H1 (cell line): ENCODE measurements at regions not wholly inside any gene's neighbourhood (a gene's known extent, or its start where the extent isn't known, plus 50 kb on each side); places are given as distances from the start of the nearest gene placed in this dataset.

Experiments
- CTCF ChIA-PET: fragments of 300-600 bp; sonication (Branson Sonifier 250); formaldehyde crosslinking; loops from one replicate; lab custom pipeline; 2021; ENCODE audit not compliant: partially characterized antibody; lab: Charles Lee
- POLR2A ChIA-PET: fragments of 300-600 bp; sonication (Branson Sonifier 250); formaldehyde crosslinking; loops from one replicate; lab custom pipeline; 2021; ENCODE audit warnings: inconsistent platforms; ENCODE audit not compliant: partially characterized antibody; lab: Charles Lee
- DNase-seq, 2 experiments: peaks; one replicate each; pipeline versions ENCODE4 v3.0.0 to v3.0.0-alpha.2; 2010 to 2022; ENCODE audit warnings: low spot score in 2 of 2, low read depth in 1 of 2, mixed read lengths in 1 of 2
- FAIRE-seq: peaks from 2 replicates; lab custom pipeline; 2011; peaks lifted over from hg19 to GRCh38; lab: Jason Lieb, UNC
- H2AFZ ChIP-seq: 2 replicates; pipeline ENCODE4 v1.8.1; 2012; ENCODE audit warnings: low read length, inconsistent platforms
- H2AK5ac ChIP-seq: 2 replicates; pipeline ENCODE4 v1.6.1; 2013; ENCODE audit warnings: low read depth, low read length
- H2BK120ac ChIP-seq: replicated peaks from 2 replicates; pipeline ENCODE3; 2013; ENCODE audit warnings: low read depth, low read length, inconsistent platforms
- H2BK12ac ChIP-seq: 2 replicates; pipeline ENCODE4 v1.6.1; 2013; ENCODE audit warnings: low read depth, low read length
- H2BK15ac ChIP-seq: 2 replicates; pipeline ENCODE4 v1.6.1; 2013; ENCODE audit warnings: low read length
- H2BK20ac ChIP-seq: 2 replicates; pipeline ENCODE4 v1.6.1; 2013; ENCODE audit warnings: low read length
- H2BK5ac ChIP-seq: 2 replicates; pipeline ENCODE4 v1.6.1; 2013; ENCODE audit warnings: low read depth, low read length
- H3K14ac ChIP-seq: 2 replicates; pipeline ENCODE4 v1.6.1; 2013; ENCODE audit warnings: inconsistent platforms; ENCODE audit not compliant: insufficient read length
- H3K18ac ChIP-seq: 2 replicates; pipeline ENCODE4 v1.6.1; 2013; ENCODE audit warnings: low read length; ENCODE audit errors: extremely low read depth
- H3K23ac ChIP-seq: 2 replicates; pipeline ENCODE4 v1.6.1; 2013; ENCODE audit warnings: inconsistent platforms; ENCODE audit not compliant: insufficient read length
- H3K23me2 ChIP-seq: 2 replicates; pipeline ENCODE4 v1.6.1; 2013; ENCODE audit warnings: low read depth, low read length
- H3K27ac ChIP-seq: 2 replicates; pipeline ENCODE4 v1.6.1; 2011; ENCODE audit warnings: low read depth, low read length, inconsistent platforms
- H3K27me3 ChIP-seq, 4 experiments: replicated peaks in 1 of 4; 1 replicate in 1 of 4; 2 replicates in 3 of 4; pipeline versions ENCODE4 v1.6.1 to v1.8.1; 2011 to 2013; ENCODE audit warnings: low read length in 3 of 4, mild to moderate bottlenecking in 3 of 4, inconsistent platforms in 2 of 4, mixed read lengths in 2 of 4, moderate library complexity in 1 of 4; ENCODE audit not compliant: control insufficient read depth in 3 of 4, insufficient read depth in 3 of 4; ENCODE audit errors: extremely low read depth in 1 of 4
- H3K36me3 ChIP-seq, 4 experiments: 2 replicates each; pipeline versions ENCODE4 v1.6.1 to v1.8.1; 2011 to 2013; ENCODE audit warnings: mild to moderate bottlenecking in 4 of 4, low read length in 3 of 4, moderate library complexity in 2 of 4, control low read depth in 1 of 4, inconsistent platforms in 1 of 4; ENCODE audit not compliant: insufficient read depth in 4 of 4, control insufficient read depth in 2 of 4
- H3K4ac ChIP-seq: replicated peaks from 2 replicates; pipeline ENCODE3; 2013; ENCODE audit warnings: low read length, low read depth, mixed read lengths, inconsistent platforms; ENCODE audit not compliant: insufficient read length
- H3K4me1 ChIP-seq, 4 experiments: replicated peaks in 1 of 4; 1 replicate in 1 of 4; 2 replicates in 3 of 4; pipeline versions ENCODE4 v1.6.1 to v1.8.1; 2011 to 2013; ENCODE audit warnings: low read length in 3 of 4, inconsistent platforms in 2 of 4, mixed read lengths in 1 of 4; ENCODE audit not compliant: insufficient read depth in 4 of 4, control insufficient read depth in 3 of 4
- H3K4me2 ChIP-seq, 2 experiments: 2 replicates each; pipeline versions ENCODE4 v1.6.1 to v1.8.1; 2011 to 2013; ENCODE audit warnings: low read depth in 2 of 2, low read length in 2 of 2, control low read depth in 1 of 2, inconsistent platforms in 1 of 2, mild to moderate bottlenecking in 1 of 2; ENCODE audit not compliant: insufficient read depth in 1 of 2
- H3K4me3 ChIP-seq, 4 experiments: fragments of 200-600, 300-600 bp in 1 of 4; sonication (generic), shearing (Covaris generic), sonication (Bioruptor Twin) in 1 of 4; 2 replicates each; pipeline versions ENCODE4 v1.5.1 to v1.8.1; 2011 to 2016; ENCODE audit warnings: low read length in 4 of 4, low read depth in 3 of 4, control low read depth in 2 of 4, inconsistent platforms in 2 of 4, mild to moderate bottlenecking in 2 of 4, mixed read lengths in 1 of 4, moderate library complexity in 1 of 4; ENCODE audit not compliant: insufficient read depth in 2 of 4; ENCODE audit errors: extremely low read depth in 1 of 4
- H3K56ac ChIP-seq: replicated peaks from 2 replicates; pipeline ENCODE3; 2013; ENCODE audit warnings: low read depth, mild to moderate bottlenecking, mixed read lengths, low read length, inconsistent platforms; ENCODE audit not compliant: insufficient read length
- H3K79me1 ChIP-seq: 2 replicates; pipeline ENCODE4 v1.6.1; 2013; ENCODE audit warnings: low read depth, low read length, control low read depth
- H3K79me2 ChIP-seq, 2 experiments: 2 replicates each; pipeline versions ENCODE4 v1.6.1 to v1.8.1; 2012 to 2013; ENCODE audit warnings: low read length in 2 of 2, mild to moderate bottlenecking in 2 of 2, inconsistent platforms in 1 of 2; ENCODE audit not compliant: insufficient read depth in 2 of 2, control insufficient read depth in 1 of 2
- H3K9ac ChIP-seq, 4 experiments: replicated peaks in 1 of 4; 1 replicate in 1 of 4; 2 replicates in 3 of 4; pipeline versions ENCODE4 v1.6.1 to v1.8.1; 2011 to 2013; ENCODE audit warnings: low read depth in 3 of 4, low read length in 3 of 4, control low read depth in 2 of 4, mild to moderate bottlenecking in 2 of 4, moderate library complexity in 2 of 4, inconsistent platforms in 1 of 4; ENCODE audit errors: extremely low read depth in 1 of 4
- H3K9me3 ChIP-seq, 2 experiments: 2 replicates each; pipeline versions ENCODE4 v1.6.1 to v1.8.1; 2012 to 2013; ENCODE audit warnings: mild to moderate bottlenecking in 2 of 2, moderate library complexity in 2 of 2, control low read depth in 1 of 2, inconsistent platforms in 1 of 2, low read depth in 1 of 2, low read length in 1 of 2, mixed read lengths in 1 of 2; ENCODE audit not compliant: insufficient read depth in 2 of 2
- H4K20me1 ChIP-seq, 2 experiments: replicated peaks in 1 of 2; 2 replicates each; pipeline versions ENCODE3 to v1.8.1; 2011 to 2013; ENCODE audit warnings: inconsistent platforms in 2 of 2, low read length in 2 of 2, mild to moderate bottlenecking in 1 of 2; ENCODE audit not compliant: insufficient read depth in 2 of 2, control insufficient read depth in 1 of 2
- H4K5ac ChIP-seq: 2 replicates; pipeline ENCODE4 v1.6.1; 2013; ENCODE audit warnings: low read length, low read depth, mixed read lengths, inconsistent platforms; ENCODE audit not compliant: insufficient read length
- H4K8ac ChIP-seq: 2 replicates; pipeline ENCODE4 v1.8.0; 2013; ENCODE audit warnings: mild to moderate bottlenecking, moderate library complexity, low read length, inconsistent platforms; ENCODE audit not compliant: insufficient read depth; ENCODE audit errors: extremely low read depth
- H4K91ac ChIP-seq: replicated peaks from 2 replicates; pipeline ENCODE3; 2013; ENCODE audit warnings: low read length, mixed read lengths, inconsistent platforms; ENCODE audit not compliant: insufficient read length
- ATF2 ChIP-seq: IDR thresholded peaks from 2 replicates; pipeline ENCODE4 v1.6.1; 2012; ENCODE audit warnings: low read length, inconsistent platforms
- CBX8 ChIP-seq: fragments of 300-800, 300-1000 bp; sonication (generic); IDR thresholded peaks from 2 replicates; pipeline ENCODE4 v1.7.1; 2016; ENCODE audit warnings: low read depth, low read length, borderline replicate concordance
- CEBPB ChIP-seq: IDR thresholded peaks from 2 replicates; pipeline ENCODE4 v1.6.1; 2012; ENCODE audit warnings: low read depth, low read length
- EP300 ChIP-seq, 2 experiments: IDR thresholded peaks; 1 replicate in 1 of 2; 2 replicates in 1 of 2; pipeline ENCODE4 v1.6.1; 2011 to 2012; ENCODE audit warnings: low read depth in 2 of 2, low read length in 2 of 2, mild to moderate bottlenecking in 2 of 2, borderline replicate concordance in 1 of 2, inconsistent platforms in 1 of 2, moderate library complexity in 1 of 2
- EZH2 ChIP-seq: fragments of 200-600 bp; sonication (generic); IDR thresholded peaks from 2 replicates; pipeline ENCODE4 v1.7.1; 2012; ENCODE audit warnings: low read depth, mild to moderate bottlenecking, moderate library complexity, low read length, inconsistent platforms; ENCODE audit not compliant: severe bottlenecking
- GTF2F1 ChIP-seq: IDR thresholded peaks from 2 replicates; pipeline ENCODE4 v1.6.1; 2012; ENCODE audit warnings: low read depth, low read length, improper control_type of control experiment, borderline replicate concordance
- JUND ChIP-seq: IDR thresholded peaks from 2 replicates; pipeline ENCODE4 v1.6.1; 2011; ENCODE audit warnings: mild to moderate bottlenecking, improper control_type of control experiment, low read length
- KDM4A ChIP-seq: IDR thresholded peaks from one replicate; pipeline ENCODE4 v1.7.1; 2012; ENCODE audit warnings: low read depth, mild to moderate bottlenecking, moderate library complexity, low read length, inconsistent platforms; ENCODE audit not compliant: severe bottlenecking
- POLR2A ChIP-seq, 2 experiments: IDR thresholded peaks; 1 replicate in 1 of 2; 2 replicates in 1 of 2; pipeline ENCODE4 v1.6.1; 2011; ENCODE audit warnings: low read depth in 2 of 2, low read length in 2 of 2, mild to moderate bottlenecking in 2 of 2; ENCODE audit errors: control extremely low read depth in 1 of 2
- POLR2AphosphoS5 ChIP-seq: IDR thresholded peaks from 2 replicates; pipeline ENCODE4 v1.6.1; 2011; ENCODE audit warnings: low read depth, low read length
- RNF2 ChIP-seq: fragments of 200-900, 300-1000 bp; sonication (generic); IDR thresholded peaks from 2 replicates; pipeline ENCODE4 v1.7.1; 2016; ENCODE audit warnings: borderline replicate concordance, low read depth, mild to moderate bottlenecking, antibody characterized with exemption, low read length; ENCODE audit not compliant: poor library complexity, severe bottlenecking; ENCODE audit errors: missing control alignments
- SP1 ChIP-seq: IDR thresholded peaks from 2 replicates; pipeline ENCODE4 v1.6.1; 2011; ENCODE audit warnings: low read depth, low read length
- TAF1 ChIP-seq: IDR thresholded peaks from 2 replicates; pipeline ENCODE4 v1.6.1; 2011; ENCODE audit warnings: mild to moderate bottlenecking, low read depth, low read length
- TBP ChIP-seq: IDR thresholded peaks from 2 replicates; pipeline ENCODE4 v1.6.1; 2011; ENCODE audit warnings: low read depth, low read length, improper control_type of control experiment
- WGBS, 2 experiments: shearing (Covaris generic) in 1 of 2; methylation state at CpG; one replicate each; pipeline versions ENCODE4 v1.1.6 to v1.1.7; 2013 to 2015; ENCODE audit warnings: low lambda C conversion rate in 2 of 2, mixed read lengths in 2 of 2, inconsistent platforms in 1 of 2, low coverage in 1 of 2, missing lambda C conversion rate in 1 of 2; ENCODE audit not compliant: insufficient replicate concordance in 2 of 2, insufficient coverage in 1 of 2, insufficient read length in 1 of 2; ENCODE audit errors: extremely low coverage in 1 of 2, missing lambda C conversion rate in 1 of 2; 5-methylcytosine and 5-hydroxymethylcytosine counted together

GRCh38 chr2:139059617-139060016, 279.4 kb upstream of the NXPH2 start:
- H3K4ac ChIP-seq = no peak overlapping the region
- H4K20me1 ChIP-seq = no peaks in the 10 kb centered on the region
- H4K91ac ChIP-seq = no peak overlapping the region
- no peak overlapping the region for H2BK15ac ChIP-seq
- H2BK20ac ChIP-seq = no peak overlapping the region
- WGBS, 2 experiments = 88% methylated on average over 2 of the region's 2 CpGs; no CpG with 5 or more reads in 1 of the 2 experiments
- no peak overlapping the region for H2BK120ac ChIP-seq
- H4K5ac ChIP-seq = no peak overlapping the region
- no peak overlapping the region for H2BK12ac ChIP-seq
- no peaks in the 10 kb centered on the region for H3K23me2 ChIP-seq
- no peak overlapping the region for H3K4me2 ChIP-seq
- FAIRE-seq (no peak), DNase-seq (no peak)
- no peaks in the 10 kb centered on the region for H3K36me3 ChIP-seq
- no peaks in the 10 kb centered on the region for H3K27me3 ChIP-seq
- no peak overlapping the region for H2BK5ac ChIP-seq
- H3K4me3 ChIP-seq = no peak overlapping the region
- H3K14ac ChIP-seq = no peak overlapping the region
- no peak overlapping the region for H2AK5ac ChIP-seq
- no peak overlapping the region for H3K23ac ChIP-seq
- H2AFZ ChIP-seq = no peak overlapping the region
- POLR2A ChIA-PET = no interaction called here
- no peak overlapping the region for H3K18ac ChIP-seq
- no peak overlapping the region for H4K8ac ChIP-seq
- H3K56ac ChIP-seq = no peak overlapping the region
- no peaks in the 10 kb centered on the region for H3K4me1 ChIP-seq
- H3K27ac ChIP-seq = no peak overlapping the region
- no peak overlapping the region for H3K9ac ChIP-seq
- no peaks in the 10 kb centered on the region for H3K79me1 ChIP-seq
- H3K9me3 ChIP-seq = no peaks in the 10 kb centered on the region
- no peaks in the 10 kb centered on the region for H3K79me2 ChIP-seq
- CTCF ChIA-PET = interaction anchor here (0.6 to 2.7 kb wide), 2 partner anchors 28 to 135 kb away, joined by 3 to 6 read pairs; no protein-coding TSS in a partner anchor
- TF ChIP-seq GTF2F1 (no peak), CEBPB (no peak), JUND (no peak), CBX8 (no peak), EP300 (IDR thresholded peaks at IDR 0.05; ENCODE audit: borderline replicate concordance in 1 of 2, low read depth in 2 of 2, low read length in 2 of 2) (no peak), ATF2 (no peak), EZH2 (no peak), SP1 (no peak), KDM4A (no peak), TBP (no peak), TAF1 (no peak), RNF2 (no peak), POLR2AphosphoS5 (no peak), POLR2A (IDR thresholded peaks at IDR 0.05; ENCODE audit: control extremely low read depth in 1 of 2, low read depth in 2 of 2, low read length in 2 of 2) (no peak)
